ENCODE measurements at regions not wholly inside any gene's neighbourhood (a gene's known extent, or its start where the extent isn't known, plus 50 kb on each side); places are given as distances from the start of the nearest gene placed in this dataset.
"Not testable (repeated sequence)": the region's sequence is repeated elsewhere in the genome, so short reads cannot be mapped to it uniquely, and the experiment has no call there.

DNA sequence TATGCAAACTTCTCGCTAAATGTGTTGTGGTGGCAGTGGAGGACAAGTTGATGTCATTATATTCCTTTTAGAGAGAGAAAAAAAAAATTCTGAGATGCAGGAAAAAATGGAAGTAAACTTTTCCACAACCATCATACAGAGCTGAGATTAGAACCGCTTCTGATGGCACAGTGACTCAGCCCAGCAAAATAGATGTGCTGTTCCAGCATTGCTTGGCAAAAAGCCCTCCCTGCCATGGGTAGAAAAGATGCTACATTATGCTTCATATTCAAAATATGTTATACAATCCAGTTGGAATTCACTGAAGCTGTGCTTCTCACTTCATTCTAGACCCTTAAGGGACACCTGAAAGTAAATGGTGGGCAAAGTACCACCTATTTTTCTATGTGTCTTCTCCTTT, 1047.6 kb upstream of the FANCL start:
- no peak for DNase-seq

- no peak for DNase-seq
These were observed 1041.4 kb upstream of the FANCL start for GRCh38 chr2:59282374-59283057.

DNA sequence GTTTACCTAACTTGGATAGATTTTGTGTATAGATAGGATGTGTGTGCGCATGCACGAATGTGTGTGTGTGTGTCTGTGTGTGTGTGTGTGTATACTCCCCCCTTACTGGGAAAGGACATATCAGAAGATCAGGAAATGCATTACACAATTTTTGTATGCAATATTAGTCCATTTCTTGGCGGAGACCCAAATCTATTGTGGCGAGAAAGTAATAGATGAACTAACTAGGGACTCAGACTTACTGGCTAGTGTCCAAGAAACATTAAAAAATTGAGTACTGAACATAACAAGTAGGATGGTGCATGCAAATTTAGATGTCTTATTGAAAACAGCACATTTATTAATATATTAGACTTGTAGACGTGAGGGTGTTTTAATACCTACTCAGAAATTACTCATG, 1036.5 kb upstream of the FANCL start:
- DNase-seq = no peak

DNA sequence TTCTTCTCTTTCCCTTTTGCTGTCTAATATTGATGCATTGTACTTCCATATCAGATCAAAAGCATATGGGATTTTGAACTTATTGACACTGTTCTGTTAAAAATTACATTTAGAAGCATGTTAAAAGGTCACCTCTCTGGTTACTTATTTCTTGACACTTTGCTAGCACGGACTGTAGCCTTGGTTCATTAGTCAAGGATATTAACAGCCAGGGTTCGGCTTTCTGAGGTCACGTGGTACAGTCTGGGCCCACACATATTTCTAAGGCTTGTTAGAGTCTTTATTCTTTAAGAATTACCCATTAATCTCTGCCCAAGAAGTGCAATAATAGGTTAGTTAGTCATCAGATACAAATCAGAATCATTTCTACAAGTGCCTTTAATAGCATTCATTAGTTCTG, 1035.8 kb upstream of the FANCL start:
- DNase-seq = no peak

DNA sequence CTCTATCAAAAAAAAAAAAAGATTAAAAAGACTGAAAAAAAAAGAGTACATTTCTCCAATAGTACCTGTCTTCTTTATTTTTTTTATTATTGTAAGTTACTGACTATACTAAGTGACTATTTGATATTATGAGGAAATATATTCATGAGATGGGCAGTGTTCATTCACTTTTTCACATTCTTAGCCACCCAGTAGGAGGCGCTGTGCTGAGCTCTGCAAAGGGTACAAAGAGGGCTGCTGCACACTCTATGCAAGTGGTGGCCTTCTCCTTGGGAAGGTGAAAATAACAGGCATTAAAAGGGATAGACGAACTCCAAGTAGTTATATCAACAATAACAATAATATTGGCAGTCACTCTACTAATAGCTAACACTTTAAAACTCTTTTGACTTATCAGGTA, 1034.9 kb upstream of the FANCL start:
- no peak for DNase-seq

DNA sequence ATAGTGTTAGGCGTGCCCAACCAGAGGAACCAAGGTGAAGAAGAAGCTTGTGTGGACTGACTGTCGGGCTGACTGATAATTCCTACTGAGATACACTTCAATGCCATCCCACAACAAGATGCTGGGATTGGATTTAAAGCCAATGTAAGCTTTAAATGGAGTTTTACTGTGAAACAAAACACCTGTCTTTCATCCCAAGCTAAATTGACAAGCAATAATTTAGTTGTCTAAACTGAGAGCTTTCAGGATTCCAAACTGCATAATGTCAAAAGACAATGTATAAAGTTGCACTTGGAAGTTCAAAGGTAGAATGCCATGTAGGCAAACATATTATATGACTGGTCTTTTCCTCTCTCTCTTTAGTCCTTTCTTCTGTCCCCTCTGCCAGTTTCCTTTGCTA, 1025.3 kb upstream of the FANCL start:
- DNase-seq = no peak

DNA sequence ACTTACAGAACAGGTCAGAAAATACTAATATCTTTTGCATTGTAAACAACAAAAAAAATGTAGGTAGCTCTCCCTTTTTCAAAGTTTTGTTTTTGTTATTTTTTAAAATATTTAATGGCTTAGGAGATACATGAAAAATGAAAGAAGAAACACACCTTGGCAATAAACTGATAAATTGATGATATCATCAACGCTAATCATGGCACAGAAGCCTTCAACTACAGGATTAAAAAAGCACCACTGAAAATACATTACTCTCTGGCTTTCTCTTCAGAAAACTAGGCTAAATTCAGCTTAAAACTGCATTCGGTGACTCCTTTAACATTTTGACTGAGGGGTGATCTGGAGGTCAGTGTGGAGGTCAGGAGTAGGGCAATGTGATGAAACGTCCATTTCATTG, 1018.8 kb upstream of the FANCL start:
- DNase-seq = no peak

DNA sequence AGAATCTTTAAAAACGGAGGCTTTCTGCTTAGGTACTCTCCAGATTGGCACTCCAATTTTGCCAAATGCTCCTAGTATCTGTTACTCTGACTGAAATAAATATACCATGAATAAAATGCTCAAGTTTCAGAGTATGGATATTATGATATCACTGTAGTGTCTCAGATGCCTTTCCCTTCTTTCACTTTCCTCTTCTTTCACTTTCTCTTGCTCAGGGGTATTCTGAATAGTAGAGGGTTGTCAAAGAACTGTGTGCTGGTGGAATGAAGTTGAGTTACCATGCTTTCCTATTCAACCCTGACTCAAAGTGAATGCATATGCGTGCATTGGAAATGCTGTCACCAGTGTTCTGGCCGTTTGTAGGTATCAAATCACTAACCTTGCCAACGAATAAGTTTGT, 1015.2 kb upstream of the FANCL start:
- DNase-seq = no peak

DNA sequence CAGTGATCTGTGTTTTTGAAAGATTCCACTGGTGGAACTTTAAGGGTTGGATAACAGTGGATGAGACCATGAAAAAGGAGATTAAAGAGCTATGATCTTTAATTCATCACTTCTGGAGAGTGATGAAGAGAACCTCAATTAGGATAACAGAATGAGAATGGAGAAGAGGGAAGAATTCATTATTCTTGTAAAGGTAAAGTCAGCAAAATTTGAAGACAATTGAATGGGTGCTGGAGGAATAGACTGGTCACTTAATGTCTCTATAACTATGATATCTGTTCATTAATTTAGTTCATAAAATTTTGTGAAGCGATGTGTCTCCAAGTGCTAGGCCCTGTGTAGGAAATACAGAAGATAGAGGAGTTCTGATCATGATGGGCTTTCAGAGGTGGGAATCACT, 1013.2 kb upstream of the FANCL start:
- DNase-seq = no peak

DNA sequence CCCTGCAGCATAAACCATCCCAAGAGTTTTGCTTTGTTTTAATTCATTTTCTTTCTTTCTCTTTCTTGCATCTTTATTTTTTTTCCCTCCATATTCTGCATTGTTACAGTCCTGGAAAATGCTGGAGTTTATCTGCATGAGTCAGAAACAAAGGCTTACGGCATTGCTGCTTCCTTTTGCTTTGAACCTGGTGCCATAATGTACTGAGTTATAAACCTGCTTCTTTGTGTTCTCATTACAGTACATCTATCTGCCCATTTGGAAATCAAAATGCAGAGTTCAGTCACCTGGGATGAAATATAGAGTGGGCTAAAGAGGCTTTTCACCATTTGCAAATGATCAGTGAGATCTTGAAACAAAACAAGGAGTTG, 1009.2 kb upstream of the FANCL start:
- DNase-seq = no peak

DNA sequence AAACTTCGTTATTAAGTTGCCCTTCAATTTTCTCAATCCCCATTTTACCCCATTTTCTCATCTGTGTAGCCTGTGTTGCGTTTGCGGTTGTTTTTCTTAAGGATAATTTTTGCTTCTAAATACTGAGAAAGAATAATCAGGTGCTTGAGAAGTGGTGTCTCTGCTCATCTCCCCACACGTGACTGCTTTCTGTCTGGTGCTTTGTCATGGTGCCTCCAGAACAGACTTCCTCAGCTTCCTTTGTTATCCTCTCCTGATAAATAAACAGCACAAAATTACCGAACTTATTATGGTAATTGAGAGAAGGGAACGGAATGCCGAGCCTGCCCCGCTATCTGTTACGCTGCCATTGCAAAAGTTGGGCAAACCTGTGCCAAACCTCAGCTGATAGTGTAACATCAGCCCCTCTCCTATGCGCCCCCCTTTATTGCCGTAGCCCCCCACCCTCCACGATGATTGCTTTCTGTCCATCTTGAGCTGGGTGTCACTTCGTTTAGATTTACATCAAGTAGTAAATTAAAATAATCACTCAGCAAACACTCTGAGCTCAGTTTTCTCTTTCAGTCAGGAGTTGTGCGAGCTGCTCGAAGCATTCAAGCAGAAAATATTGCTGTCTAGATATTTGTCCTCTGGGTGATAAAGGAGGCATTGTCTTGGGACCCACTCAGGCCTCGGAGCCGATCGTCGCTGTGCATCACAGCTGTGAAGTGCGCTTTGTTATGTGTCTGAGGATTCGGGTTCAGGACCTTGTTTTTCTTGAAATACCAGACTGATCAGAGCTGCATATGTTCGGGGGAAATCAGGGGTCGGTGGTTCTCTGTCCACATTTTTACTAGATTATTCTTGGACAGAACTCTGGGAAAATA, 1008.5 kb upstream of the FANCL start:
- DNase-seq = no peak

DNA sequence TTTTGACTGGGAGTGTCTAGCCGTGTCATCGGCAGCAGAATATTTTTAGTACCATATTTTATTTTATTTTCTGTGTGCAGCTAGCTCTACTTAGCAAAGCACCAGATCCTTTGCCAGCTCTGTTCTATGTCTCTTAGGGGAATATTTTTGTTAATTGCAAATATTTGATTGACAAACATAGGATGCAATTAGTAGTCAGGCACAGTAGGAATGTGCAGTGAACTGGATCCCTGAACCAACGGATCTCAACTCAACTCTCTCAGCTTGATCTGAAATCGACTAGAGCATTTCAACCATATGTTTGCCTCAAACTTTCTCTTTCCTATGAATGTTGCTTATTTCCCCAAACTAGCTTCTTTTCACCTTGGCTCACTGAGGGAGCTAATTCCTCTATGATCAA, 998.0 kb upstream of the FANCL start:
- no peak for DNase-seq

- no peak for DNase-seq
These were observed 996.2 kb upstream of the FANCL start for GRCh38 chr2:59237311-59237710.

DNA sequence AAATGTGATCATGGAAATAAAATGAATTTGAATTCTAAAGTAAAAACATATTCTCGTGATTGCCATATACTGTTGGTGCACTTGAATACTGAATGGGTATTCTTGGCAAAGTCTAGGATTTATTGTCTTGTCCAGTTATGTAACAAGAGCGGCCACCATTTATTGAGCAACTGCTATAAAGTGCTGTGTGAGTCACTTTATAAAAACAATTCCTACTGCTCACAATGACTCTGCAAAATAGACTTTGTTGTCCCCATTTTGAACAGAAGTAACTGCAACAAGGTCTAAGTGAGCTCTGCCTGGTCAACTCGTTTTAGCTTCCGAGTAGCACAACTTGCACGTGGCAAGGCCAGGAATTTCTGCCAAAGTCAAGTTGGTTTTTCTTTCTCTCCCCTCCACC, 995.6 kb upstream of the FANCL start:
- no peak for DNase-seq

- DNase-seq = no peak
These were observed 992.8 kb upstream of the FANCL start for GRCh38 chr2:59233920-59234319.

DNA sequence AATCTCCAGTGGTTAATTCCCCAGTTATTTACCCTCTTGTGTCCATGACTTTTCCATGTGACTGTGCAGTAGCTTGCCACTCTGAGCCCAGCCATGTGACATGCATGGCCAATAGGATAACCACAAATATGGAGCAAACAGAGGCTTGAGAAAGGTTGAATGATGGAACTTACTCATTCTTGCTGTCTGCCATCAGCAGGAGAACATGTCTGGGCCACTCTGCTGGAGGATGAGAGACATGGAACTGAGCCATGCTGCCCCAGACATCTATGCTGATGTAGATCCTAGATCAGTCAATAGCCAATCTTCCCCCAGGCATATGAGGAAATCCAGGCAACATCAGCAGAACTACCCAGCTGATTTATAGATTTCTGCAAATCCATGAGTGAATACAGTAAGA, 992.3 kb upstream of the FANCL start:
- no peak for DNase-seq

- no peak for DNase-seq
These were observed 991.5 kb upstream of the FANCL start for GRCh38 chr2:59232394-59233165.

DNA sequence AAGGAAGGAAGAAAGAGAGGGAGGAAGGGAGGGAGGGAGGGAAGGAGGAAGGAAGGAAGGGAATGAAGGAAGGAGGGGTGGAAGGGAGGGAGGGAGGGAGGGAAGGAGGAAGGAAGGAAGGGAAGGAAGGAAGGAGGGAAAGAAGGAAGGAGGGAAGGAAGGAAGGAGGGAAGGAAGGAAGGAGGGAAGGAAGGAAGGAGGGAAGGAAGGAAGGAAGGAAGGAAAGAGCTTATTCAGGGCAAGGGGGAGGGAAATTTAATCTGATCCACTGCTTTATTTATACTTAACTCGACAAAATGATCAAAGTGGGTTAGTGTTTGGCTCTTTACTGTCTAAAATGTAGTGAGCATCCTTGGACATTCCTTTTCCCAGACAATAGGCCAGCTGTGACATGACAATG, 985.2 kb upstream of the FANCL start:
- DNase-seq = not testable (repeated sequence)

- peak; percentile 7 for DNase-seq
These were observed 982.6 kb upstream of the FANCL start for GRCh38 chr2:59223742-59224141.

DNA sequence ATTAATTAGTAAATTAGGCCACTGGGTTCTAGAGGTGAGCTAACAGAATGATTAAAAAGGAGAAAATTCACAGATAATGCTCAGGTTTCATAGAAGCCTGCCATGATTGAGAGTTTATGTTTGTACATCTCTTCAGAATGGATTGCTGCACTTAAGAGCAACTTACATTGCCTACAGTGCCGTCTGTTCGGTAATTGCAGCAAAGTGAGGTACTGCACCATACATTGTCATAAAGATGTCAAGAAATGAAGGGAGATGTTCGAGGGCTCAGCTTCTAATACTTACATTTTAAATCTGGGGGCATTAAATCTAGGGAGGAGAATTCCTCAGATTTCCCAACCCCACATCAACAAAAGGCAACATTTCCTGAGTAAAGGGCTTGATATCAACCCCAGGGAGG, 976.2 kb upstream of the FANCL start:
- DNase-seq = no peak

DNA sequence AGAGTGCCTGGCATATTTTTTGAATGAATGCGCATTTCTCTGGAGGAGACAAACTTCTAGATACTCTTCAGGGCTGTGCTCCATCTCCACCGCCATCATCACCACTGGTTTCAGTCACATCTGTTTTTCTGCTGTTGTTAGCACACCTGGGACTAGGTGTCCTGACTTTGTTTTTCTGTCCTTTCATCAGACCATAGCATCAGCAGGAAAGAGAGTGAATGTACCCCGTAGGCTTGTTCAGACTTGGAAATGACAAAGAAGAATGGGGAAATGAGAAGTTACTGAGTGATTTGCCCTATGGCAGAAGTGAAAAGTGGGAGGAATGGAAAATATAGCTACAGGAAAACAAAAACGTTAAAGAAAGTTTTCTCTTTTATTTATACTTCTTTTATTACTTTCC, 965.2 kb upstream of the FANCL start:
- DNase-seq = no peak

DNA sequence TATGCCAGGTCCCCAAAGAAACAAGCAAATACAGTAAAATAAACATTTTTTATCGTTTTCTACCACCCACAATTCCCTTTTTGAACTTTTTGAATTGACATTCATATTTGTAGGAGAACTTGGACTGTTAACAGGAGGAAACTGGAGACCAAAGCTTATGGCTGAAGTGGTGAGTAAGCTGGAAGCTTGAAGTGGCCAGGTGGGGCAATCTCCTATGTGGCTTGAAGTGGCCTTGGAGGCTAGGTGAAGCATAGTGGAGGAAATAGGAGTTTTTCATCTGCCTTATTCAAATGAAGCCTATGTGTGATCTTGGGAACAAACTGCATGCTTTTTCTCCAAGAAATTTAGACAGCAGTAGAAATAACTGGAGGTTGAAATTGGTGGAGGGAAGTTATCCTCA, 962.9 kb upstream of the FANCL start:
- DNase-seq = no peak

DNA sequence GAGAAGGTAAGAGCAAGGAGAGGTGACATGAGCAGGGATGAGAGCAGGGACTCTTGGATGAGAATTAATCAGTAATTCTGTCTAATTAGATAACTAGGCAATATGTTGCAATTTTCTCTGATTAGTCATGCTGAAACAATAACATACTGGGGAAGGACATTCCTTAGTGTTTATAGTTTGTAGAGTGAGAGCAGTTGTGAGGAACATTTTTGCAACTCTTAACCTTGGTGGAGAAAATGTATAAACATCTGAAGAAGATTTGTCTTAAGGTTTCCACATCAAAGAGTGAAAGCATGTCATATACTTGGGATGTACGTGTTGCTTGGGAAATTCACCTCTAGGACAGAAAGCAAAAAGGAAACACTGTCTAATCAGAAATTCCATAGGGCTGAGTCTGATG, 955.4 kb upstream of the FANCL start:
- DNase-seq = no peak

DNA sequence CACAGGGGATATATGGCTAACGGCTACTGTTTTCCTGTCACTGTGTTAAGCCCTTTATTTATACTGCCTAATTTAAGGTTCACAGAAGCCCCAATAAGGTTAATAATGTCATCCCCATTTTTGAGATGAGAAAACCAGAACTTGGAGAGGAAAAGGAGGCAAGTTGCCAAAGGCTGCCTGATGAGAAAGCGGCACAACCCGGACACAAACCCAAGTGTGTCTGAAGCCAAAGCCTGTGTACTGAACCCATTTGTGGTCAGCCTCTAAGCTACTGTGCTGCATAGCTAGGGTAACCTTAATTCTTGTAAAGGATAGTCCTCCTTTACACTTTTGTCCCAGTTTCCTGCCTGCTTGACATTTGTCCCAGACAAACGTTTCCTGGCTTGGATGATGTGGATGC, 954.7 kb upstream of the FANCL start:
- no peak for DNase-seq
